HL-60 (cell line): ENCODE measurements at regions not wholly inside any gene's neighbourhood (a gene's known extent, or its start where the extent isn't known, plus 50 kb on each side); places are given as distances from the start of the nearest gene placed in this dataset.
A peak's percentile ranks its signal among the peaks of the same experiment; 100 is the strongest.

Experiments
- DNase-seq, 2 experiments: peaks; one replicate each; pipeline ENCODE4 v3.0.0-alpha.2; 2010 to 2020; ENCODE audit warnings: low read depth in 1 of 2, low spot score in 1 of 2
- H3K27ac ChIP-seq: fragments of 250-450 bp; sonication (Bioruptor Pico); replicated peaks from 2 replicates; pipeline ENCODE4 v1.5.1; 2020; ENCODE audit warnings: mild to moderate bottlenecking, moderate library complexity
- H3K27me3 ChIP-seq: fragments of 250-450 bp; sonication (Bioruptor Pico); 2 replicates; pipeline ENCODE4 v1.5.1; 2021; ENCODE audit warnings: mild to moderate bottlenecking, moderate library complexity; ENCODE audit not compliant: insufficient read depth, poor library complexity, severe bottlenecking
- H3K4me3 ChIP-seq: replicated peaks from 2 replicates; pipeline ENCODE4 v1.5.1; 2011; ENCODE audit warnings: mild to moderate bottlenecking, control low read depth, low read length; ENCODE audit not compliant: insufficient read depth
- GABPA ChIP-seq: IDR thresholded peaks from 2 replicates; pipeline ENCODE4 v1.6.1; 2012; ENCODE audit warnings: low read depth
- POLR2AphosphoS5 ChIP-seq: IDR thresholded peaks from 2 replicates; pipeline ENCODE4 v1.6.1; 2012; ENCODE audit warnings: low read depth
- SPI1 ChIP-seq: IDR thresholded peaks from 2 replicates; pipeline ENCODE4 v1.6.1; 2012; ENCODE audit warnings: low read depth, mild to moderate bottlenecking, borderline replicate concordance
- TF ChIP-seq, protein P1 (sequence below): IDR thresholded peaks from one replicate; pipeline ENCODE4 v1.5.1; 2011; ENCODE audit warnings: low read length, control low read depth, inconsistent platforms; ENCODE audit not compliant: insufficient read depth
- TF ChIP-seq, protein P2 (sequence below): IDR thresholded peaks from 2 replicates; pipeline ENCODE4 v1.6.1; 2012; ENCODE audit warnings: low read depth; ENCODE audit not compliant: insufficient replicate concordance

DNA sequence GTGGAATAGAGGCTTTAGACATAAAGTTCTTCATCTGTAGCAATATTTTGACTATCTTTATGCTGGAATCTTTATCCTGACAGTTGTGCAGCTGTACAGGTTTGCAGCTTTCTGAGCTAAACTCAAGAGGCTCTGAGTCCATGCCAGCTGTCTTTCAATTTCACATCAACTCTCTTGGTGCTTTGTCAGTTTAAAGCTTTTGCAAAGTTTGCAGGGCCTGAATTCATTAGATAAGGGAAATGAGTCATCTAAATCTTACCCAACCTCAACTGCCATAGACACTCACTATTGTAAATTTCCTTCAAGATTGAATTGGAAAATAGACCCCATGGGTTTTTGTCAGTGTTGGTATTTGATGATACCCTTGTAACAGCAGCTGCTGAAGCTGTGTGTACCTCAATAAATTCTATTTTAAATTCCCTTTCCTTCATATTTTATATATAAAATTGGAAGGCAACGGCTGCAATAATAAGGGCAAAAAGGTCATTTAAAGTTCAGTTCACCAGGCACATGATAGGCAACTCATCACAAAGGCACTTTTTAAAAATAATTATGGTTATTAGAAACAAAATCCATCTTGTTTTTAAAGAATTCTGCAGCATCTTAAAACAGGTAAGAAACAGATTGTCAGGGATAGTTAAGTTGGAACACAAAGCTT is 169.9 kb upstream of the SLC39A10 start:
- H3K27ac ChIP-seq, result peak overlapping the region; percentile 88
- H3K4me3 ChIP-seq, result no peak overlapping the region
- H3K27me3 ChIP-seq, result no peaks in the 10 kb centered on the region
- TF ChIP-seq, protein P1, sequence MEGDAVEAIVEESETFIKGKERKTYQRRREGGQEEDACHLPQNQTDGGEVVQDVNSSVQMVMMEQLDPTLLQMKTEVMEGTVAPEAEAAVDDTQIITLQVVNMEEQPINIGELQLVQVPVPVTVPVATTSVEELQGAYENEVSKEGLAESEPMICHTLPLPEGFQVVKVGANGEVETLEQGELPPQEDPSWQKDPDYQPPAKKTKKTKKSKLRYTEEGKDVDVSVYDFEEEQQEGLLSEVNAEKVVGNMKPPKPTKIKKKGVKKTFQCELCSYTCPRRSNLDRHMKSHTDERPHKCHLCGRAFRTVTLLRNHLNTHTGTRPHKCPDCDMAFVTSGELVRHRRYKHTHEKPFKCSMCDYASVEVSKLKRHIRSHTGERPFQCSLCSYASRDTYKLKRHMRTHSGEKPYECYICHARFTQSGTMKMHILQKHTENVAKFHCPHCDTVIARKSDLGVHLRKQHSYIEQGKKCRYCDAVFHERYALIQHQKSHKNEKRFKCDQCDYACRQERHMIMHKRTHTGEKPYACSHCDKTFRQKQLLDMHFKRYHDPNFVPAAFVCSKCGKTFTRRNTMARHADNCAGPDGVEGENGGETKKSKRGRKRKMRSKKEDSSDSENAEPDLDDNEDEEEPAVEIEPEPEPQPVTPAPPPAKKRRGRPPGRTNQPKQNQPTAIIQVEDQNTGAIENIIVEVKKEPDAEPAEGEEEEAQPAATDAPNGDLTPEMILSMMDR, result no peak
- TF ChIP-seq POLR2AphosphoS5 (peak; percentile 80), GABPA (0 out of 2 replicates have a peak, but pooled peaks have one; percentile 23)
- peak; percentile 74 to 87 for DNase-seq

DNA sequence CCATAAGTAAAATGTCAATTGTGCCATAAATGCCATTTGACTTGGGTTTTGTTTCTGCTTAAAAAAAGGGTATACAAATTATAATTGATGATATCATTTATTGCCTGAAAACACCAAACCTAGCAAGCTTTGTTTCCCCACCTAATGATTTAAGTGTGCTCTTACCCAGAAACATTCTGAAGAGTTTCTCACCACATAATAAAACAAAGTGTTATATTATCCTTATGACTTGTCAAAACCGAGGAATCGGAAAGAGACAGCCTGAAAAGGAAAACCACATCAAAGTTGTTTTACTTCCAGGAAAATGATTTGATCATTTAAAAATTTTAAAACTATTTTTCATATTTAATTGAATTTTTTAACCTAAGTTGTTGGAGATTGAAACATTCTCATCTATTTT is 170.5 kb upstream of the SLC39A10 start:
- no peaks in the 10 kb centered on the region for H3K27me3 ChIP-seq
- TF ChIP-seq, protein P1, result no peak
- TF ChIP-seq, protein P2, sequence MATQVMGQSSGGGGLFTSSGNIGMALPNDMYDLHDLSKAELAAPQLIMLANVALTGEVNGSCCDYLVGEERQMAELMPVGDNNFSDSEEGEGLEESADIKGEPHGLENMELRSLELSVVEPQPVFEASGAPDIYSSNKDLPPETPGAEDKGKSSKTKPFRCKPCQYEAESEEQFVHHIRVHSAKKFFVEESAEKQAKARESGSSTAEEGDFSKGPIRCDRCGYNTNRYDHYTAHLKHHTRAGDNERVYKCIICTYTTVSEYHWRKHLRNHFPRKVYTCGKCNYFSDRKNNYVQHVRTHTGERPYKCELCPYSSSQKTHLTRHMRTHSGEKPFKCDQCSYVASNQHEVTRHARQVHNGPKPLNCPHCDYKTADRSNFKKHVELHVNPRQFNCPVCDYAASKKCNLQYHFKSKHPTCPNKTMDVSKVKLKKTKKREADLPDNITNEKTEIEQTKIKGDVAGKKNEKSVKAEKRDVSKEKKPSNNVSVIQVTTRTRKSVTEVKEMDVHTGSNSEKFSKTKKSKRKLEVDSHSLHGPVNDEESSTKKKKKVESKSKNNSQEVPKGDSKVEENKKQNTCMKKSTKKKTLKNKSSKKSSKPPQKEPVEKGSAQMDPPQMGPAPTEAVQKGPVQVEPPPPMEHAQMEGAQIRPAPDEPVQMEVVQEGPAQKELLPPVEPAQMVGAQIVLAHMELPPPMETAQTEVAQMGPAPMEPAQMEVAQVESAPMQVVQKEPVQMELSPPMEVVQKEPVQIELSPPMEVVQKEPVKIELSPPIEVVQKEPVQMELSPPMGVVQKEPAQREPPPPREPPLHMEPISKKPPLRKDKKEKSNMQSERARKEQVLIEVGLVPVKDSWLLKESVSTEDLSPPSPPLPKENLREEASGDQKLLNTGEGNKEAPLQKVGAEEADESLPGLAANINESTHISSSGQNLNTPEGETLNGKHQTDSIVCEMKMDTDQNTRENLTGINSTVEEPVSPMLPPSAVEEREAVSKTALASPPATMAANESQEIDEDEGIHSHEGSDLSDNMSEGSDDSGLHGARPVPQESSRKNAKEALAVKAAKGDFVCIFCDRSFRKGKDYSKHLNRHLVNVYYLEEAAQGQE, result no peak
- TF ChIP-seq GABPA (no peak), SPI1 (no peak), POLR2AphosphoS5 (no peak)
- no peak overlapping the region for H3K4me3 ChIP-seq
- no peak for DNase-seq
- H3K27ac ChIP-seq, result peak overlapping the region; percentile 88

DNA sequence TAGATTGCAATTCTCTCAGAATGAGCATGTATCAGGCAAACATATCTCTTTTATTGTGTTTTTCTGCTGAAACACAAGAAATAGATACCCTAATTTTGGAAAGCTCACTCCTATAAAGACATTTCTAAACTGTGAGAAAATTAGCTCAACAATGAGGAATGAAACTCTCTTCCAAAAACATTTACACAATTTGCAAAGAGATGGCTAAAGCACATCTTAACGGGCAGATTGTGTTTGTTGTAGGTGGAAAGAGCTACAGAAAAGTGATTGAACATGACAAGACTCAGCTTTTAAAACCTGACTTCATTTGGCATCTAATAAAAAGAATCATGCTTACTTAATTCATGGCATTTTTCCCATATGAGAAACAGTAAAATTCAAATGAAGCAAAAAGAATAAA is 175.0 kb upstream of the SLC39A10 start:
- no peak for DNase-seq
- no peaks in the 10 kb centered on the region for H3K27me3 ChIP-seq
- H3K4me3 ChIP-seq, result no peak overlapping the region
- TF ChIP-seq, protein P2, result no peak
- H3K27ac ChIP-seq, result no peak overlapping the region

DNA sequence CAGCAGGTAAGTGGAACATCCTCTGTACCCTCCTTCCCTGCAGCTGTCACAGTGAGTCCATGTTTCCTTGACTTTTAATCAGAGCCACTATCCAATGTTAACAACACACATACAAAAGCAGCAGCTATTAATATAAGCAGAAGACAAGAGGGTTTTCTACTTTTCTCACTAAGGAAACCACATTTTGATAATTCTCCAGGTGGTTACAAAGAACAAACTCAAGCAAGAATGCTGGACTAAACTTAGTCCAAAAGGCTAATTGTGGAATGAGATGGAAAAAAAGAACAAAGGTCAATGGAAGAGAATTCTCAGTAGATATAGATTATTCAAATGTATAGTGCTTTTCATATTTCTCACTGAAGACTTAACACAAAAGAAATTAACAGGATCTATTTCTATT is 176.9 kb upstream of the SLC39A10 start:
- DNase-seq, result no peak
- H3K4me3 ChIP-seq, result no peak overlapping the region
- H3K27me3 ChIP-seq, result no peaks in the 10 kb centered on the region
- no peak overlapping the region for H3K27ac ChIP-seq
- no peak for TF ChIP-seq GABPA
- TF ChIP-seq, protein P1, result no peak
- TF ChIP-seq SPI1, result no peak
- TF ChIP-seq POLR2AphosphoS5, result no peak
